Nephron (organoid): ENCODE measurements at regions not wholly inside any gene's neighbourhood (a gene's known extent, or its start where the extent isn't known, plus 50 kb on each side); places are given as distances from the start of the nearest gene placed in this dataset.

ENCODE experiments used
- H3K27ac Mint-ChIP-seq, 3 experiments: 2 replicates each; pipeline ENCODE4 v1.8.0; 2020; ENCODE audit warnings: mixed read lengths in 3 of 3, mild to moderate bottlenecking in 2 of 3, moderate library complexity in 1 of 3
- H3K27me3 Mint-ChIP-seq: 2 replicates; pipeline ENCODE4 v1.8.0; 2021; ENCODE audit warnings: low read depth, mild to moderate bottlenecking, moderate library complexity, mixed read lengths
- H3K36me3 Mint-ChIP-seq: 2 replicates; pipeline ENCODE4 v1.8.0; 2020; ENCODE audit warnings: low read depth, mixed read lengths
- H3K4me1 Mint-ChIP-seq: 2 replicates; pipeline ENCODE4 v1.8.0; 2020; ENCODE audit warnings: mixed read lengths
- H3K4me3 Mint-ChIP-seq, 3 experiments: 2 replicates each; pipeline ENCODE4 v1.8.0; 2020; ENCODE audit warnings: mild to moderate bottlenecking in 3 of 3, mixed read lengths in 3 of 3, moderate library complexity in 2 of 3
- H3K9me3 Mint-ChIP-seq: 2 replicates; pipeline ENCODE4 v1.8.0; 2020; ENCODE audit warnings: mixed read lengths
- TF ChIP-seq, protein P1 (sequence below), 3 experiments: fragments of 200-600 bp; sonication (generic); IDR thresholded peaks; one replicate each; pipeline ENCODE4 v1.5.0; 2021; ENCODE audit warnings: antibody characterized with exemption in 3 of 3; ENCODE audit not compliant: unreplicated experiment in 3 of 3

- no peak overlapping the region for H3K27ac Mint-ChIP-seq
Measured at GRCh38 chr12:74781991-74782485, 244.4 kb downstream of the ATXN7L3B start.

GRCh38 chr12:74790931-74791330 lies 253.3 kb downstream of the ATXN7L3B start:
- peaks cover 15% of the 10 kb centered on the region for H3K9me3 Mint-ChIP-seq
- TF ChIP-seq, protein P1, sequence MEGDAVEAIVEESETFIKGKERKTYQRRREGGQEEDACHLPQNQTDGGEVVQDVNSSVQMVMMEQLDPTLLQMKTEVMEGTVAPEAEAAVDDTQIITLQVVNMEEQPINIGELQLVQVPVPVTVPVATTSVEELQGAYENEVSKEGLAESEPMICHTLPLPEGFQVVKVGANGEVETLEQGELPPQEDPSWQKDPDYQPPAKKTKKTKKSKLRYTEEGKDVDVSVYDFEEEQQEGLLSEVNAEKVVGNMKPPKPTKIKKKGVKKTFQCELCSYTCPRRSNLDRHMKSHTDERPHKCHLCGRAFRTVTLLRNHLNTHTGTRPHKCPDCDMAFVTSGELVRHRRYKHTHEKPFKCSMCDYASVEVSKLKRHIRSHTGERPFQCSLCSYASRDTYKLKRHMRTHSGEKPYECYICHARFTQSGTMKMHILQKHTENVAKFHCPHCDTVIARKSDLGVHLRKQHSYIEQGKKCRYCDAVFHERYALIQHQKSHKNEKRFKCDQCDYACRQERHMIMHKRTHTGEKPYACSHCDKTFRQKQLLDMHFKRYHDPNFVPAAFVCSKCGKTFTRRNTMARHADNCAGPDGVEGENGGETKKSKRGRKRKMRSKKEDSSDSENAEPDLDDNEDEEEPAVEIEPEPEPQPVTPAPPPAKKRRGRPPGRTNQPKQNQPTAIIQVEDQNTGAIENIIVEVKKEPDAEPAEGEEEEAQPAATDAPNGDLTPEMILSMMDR (IDR thresholded peaks at IDR 0.05; ENCODE audit: unreplicated experiment in 3 of 3) = no peak
- H3K4me3 Mint-ChIP-seq = no peak overlapping the region
- H3K4me1 Mint-ChIP-seq = peaks cover 5% of the 10 kb centered on the region
- no peaks in the 10 kb centered on the region for H3K27me3 Mint-ChIP-seq
- H3K27ac Mint-ChIP-seq = peak overlapping the region in 1 of 3 experiments; percentile 73
- H3K36me3 Mint-ChIP-seq = no peaks in the 10 kb centered on the region

More at GRCh38 chr12:74781991-74782485, 244.4 kb downstream of the ATXN7L3B start:
- peaks cover 2% of the 10 kb centered on the region for H3K9me3 Mint-ChIP-seq
- no peak overlapping the region for H3K4me3 Mint-ChIP-seq
- peaks cover 8% of the 10 kb centered on the region for H3K4me1 Mint-ChIP-seq
- no peaks in the 10 kb centered on the region for H3K36me3 Mint-ChIP-seq
- TF ChIP-seq, protein P1 (IDR thresholded peaks at IDR 0.05; ENCODE audit: unreplicated experiment in 3 of 3) = no peak
- no peaks in the 10 kb centered on the region for H3K27me3 Mint-ChIP-seq

- TF ChIP-seq, protein P1 (IDR thresholded peaks at IDR 0.05; ENCODE audit: unreplicated experiment in 3 of 3) = no peak
- Mint-ChIP-seq H3K9me3 (peaks cover 14% of the 10 kb centered on the region), H3K4me3 (no peak overlapping the region), H3K27me3 (no peaks in the 10 kb centered on the region), H3K4me1 (peaks cover 5% of the 10 kb centered on the region), H3K36me3 (no peaks in the 10 kb centered on the region), H3K27ac (peak overlapping the region in 2 of 3 experiments; percentile 11 to 73)
Measured at GRCh38 chr12:74791365-74791764, 253.7 kb downstream of the ATXN7L3B start.

DNA sequence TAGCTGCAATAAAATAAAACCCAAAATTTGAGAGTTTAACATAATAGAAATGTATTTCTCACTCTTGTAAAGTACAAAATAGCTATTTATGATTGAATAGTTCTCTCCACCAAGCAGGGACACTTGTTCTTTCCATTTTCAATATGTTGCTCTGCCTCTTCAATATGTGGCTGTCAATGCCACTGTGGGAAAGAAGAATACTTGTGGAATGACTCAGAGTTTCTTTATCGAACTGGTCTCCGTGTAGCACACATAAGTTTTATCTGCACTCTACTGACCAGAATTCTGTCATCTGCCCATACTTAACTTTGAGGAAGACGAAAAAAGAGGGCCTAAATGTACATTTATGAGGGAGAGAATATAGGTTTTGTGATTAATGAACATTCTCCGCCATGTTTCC lies 256.9 kb downstream of the ATXN7L3B start:
- H3K36me3 Mint-ChIP-seq = no peaks in the 10 kb centered on the region
- TF ChIP-seq, protein P1 (IDR thresholded peaks at IDR 0.05; ENCODE audit: unreplicated experiment in 3 of 3) = no peak
- no peak overlapping the region for H3K27ac Mint-ChIP-seq
- H3K4me3 Mint-ChIP-seq = no peak overlapping the region
- H3K9me3 Mint-ChIP-seq = peaks cover under 1% of the 10 kb centered on the region
- peaks cover 5% of the 10 kb centered on the region for H3K4me1 Mint-ChIP-seq
- no peaks in the 10 kb centered on the region for H3K27me3 Mint-ChIP-seq

DNA sequence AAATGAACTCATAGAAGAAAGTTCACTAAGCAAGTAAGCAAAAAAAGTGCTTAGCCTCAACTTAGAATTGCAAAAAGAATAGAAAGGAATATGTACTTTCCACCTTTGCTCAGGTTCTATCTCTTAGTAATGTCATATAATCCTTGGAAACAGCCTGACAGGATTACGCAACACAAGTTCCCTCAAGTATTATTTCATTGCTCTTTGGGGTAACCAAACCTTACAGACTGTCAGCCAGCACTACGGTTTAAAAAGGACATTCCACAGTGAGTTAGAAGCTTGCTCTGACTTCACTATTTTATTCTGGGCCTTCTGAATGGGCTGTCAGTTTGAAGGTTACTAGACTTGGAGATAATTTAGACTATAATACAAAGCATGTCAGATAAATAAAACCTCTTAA lies 264.0 kb downstream of the ATXN7L3B start:
- Mint-ChIP-seq H3K9me3 (no peaks in the 10 kb centered on the region), H3K27ac (no peak overlapping the region), H3K4me1 (no peaks in the 10 kb centered on the region), H3K27me3 (no peaks in the 10 kb centered on the region), H3K36me3 (no peaks in the 10 kb centered on the region), H3K4me3 (no peak overlapping the region)
- TF ChIP-seq, protein P1 (IDR thresholded peaks at IDR 0.05; ENCODE audit: unreplicated experiment in 3 of 3) = no peak

GRCh38 chr12:74816398-74817175 lies 279.0 kb downstream of the ATXN7L3B start:
- no peak overlapping the region for H3K27ac Mint-ChIP-seq
- no peaks in the 10 kb centered on the region for H3K4me1 Mint-ChIP-seq
- H3K4me3 Mint-ChIP-seq = no peak overlapping the region
- H3K9me3 Mint-ChIP-seq = no peaks in the 10 kb centered on the region
- TF ChIP-seq, protein P1 (IDR thresholded peaks at IDR 0.05; ENCODE audit: unreplicated experiment in 3 of 3) = no peak
- H3K27me3 Mint-ChIP-seq = no peaks in the 10 kb centered on the region
- no peaks in the 10 kb centered on the region for H3K36me3 Mint-ChIP-seq
